Renal cortex interstitium (tissue), 11 donors: ENCODE measurements at regions not wholly inside any gene's neighbourhood (a gene's known extent, or its start where the extent isn't known, plus 50 kb on each side); places are given as distances from the start of the nearest gene placed in this dataset.

Source experiments
- DNase-seq, 11 donors: peaks; one replicate each; pipeline ENCODE4 v3.0.0-alpha.2; 2013; ENCODE audit warnings: low read depth in 9 of 11, low spot score in 4 of 11; ENCODE audit errors: extremely low read depth in 1 of 11

DNA sequence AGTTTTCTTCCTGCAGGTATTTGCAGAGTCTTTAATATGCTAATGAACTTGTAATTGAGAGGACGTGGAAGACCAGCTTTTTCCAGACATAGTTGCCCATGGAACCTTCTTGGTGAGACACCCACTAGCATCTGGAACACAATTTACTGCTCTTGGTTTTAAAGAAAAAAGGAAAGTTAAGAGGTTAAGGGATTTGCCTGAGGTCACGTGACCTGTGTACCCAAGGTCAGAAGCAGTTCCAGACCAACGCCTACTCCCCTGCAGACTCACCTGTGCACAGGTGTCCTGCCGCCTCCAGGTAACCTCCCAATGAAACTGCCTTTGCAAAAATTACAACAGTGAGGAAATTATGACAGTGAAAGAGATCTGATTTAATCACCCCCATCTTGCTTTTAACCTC lies 172.7 kb downstream of the ANAPC1 start:
- DNase-seq, result no peak

DNA sequence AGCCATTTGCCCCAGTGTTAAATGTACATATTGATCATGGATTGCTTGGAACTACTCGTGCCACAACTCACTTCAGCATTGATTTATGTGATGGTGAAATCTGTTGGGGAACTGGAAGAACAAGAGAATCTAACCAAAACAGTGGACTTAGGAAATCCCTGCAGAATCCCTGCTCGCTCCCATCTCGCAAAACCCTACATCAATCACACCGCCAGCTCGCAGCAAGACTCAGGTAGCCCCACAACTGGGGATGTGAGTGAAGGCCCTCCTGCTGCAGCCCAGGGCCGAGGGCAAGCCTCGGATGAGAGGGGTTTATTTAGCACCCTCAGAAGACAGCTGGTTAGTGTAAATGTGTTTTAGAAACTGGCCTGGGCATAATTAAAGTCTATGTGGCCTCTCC lies 171.6 kb downstream of the ANAPC1 start:
- DNase-seq, result no peak

DNA sequence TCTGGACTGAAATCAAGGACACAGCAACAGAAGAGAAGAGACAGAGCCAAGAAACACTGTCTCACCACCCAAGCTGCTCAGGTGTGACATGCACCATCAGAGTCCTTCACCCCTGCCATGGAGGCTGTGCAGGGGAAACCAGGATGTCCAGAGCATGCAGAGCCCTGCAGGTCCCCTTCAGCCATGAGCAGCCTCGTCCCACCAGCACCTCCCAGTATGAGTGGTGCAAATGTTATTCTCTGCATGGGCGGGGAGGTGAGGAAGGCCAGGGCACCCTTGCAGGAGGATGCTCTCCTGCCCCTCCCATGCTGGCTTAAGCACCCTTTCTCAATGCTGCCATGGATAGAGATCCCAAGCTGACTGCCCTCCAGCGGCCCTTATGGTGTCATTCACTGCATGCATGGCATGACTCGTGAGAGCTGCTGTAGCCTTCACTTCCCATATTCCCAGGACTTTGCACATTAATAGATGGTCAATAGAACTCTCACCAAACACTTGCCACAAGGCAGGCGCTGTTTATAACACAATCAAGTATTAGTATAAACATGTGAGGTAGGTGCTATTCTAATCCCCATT lies 171.0 kb downstream of the ANAPC1 start:
- no peak for DNase-seq

DNA sequence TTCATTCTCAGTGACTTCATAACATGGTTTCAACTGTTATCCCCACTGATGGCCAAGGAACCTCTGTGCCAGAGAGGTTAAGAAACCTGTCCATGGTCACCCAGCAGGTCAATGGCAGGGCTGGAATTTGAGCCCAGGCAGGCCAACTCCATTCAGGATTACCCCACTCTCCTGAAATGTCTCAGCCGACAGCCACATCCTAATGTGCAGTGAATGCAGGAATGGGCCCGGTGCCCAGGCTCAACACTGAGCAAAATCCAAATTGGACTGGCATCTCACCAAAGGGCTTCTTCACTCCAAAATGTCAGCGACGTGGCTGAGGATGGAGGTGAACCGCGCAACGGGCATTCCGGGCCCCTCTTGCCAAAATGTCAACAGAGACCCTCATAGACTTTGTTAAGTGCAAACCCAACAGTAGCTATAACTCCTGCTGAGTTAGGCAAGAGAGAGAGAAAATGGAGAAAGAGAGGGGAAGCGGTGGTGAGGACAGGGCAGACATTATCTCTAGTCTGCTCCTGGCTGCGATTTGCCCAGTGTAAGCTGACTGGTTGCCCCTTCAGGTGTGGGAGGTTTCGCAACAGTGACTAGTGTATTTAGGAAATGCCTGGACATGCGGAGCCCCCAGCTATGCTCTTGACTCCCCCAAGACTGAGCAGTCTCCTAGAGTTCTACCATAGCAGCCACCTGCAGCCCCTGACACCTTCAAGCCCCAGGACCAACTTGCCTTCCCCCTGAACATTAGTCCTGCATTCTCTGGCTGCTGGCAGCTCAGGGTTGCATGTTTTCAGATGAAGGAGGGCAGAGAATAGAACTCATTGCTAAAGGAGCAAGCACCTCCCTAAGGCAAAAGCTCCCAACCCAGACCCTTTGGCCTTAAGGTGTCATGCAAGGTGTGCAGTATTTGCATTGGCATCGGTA lies 167.7 kb downstream of the ANAPC1 start:
- DNase-seq, result no peak

DNA sequence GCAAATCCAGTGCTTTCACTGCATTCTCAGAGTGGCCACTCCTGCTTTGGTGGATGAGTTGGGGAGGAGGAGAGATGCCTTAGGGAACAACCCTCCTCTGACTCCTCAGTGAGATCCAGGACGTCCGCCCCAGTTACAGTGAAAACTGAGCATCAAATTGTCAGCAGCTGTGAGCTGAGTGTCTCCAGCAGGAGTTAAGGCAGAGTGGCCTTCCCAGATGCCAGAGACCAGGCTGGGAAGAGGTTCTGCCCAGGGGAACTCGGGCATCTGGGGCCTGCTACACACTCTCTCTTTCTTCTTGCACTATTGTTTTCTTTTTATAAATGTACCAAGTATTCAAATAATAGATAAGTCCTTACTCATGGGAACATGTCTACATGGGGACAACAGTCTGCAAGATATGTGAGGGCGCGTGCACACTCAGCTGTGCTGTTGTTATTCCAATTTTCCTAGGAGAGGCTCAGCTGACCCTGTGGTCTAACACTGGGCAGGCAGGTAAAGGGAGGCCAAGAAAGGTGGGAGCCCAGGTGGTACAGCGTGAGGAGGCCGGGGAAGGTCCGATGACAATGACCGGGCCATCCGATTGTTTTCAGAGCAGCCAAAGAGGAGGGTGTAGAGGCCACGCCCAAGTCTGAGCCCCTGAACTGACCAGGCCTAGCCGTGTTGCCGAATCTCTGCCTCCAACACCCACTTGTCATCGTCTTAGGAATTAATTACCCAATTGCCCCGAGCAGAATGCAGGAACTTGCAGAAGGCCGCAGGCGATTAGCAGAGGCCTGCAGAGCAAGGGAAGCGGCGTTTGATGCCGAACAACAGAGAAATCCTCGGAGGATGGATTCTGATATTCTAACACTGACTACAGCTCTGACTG lies 166.9 kb downstream of the ANAPC1 start:
- no peak for DNase-seq
